Lung (tissue), 11 donors: ENCODE measurements at regions not wholly inside any gene's neighbourhood (a gene's known extent, or its start where the extent isn't known, plus 50 kb on each side); places are given as distances from the start of the nearest gene placed in this dataset.

ENCODE experiments used
- ATAC-seq: fragments of 200-7000 bp; cut with Tn5 transposase; one replicate; pipeline ENCODE4 v1.9.1; 2020; ENCODE audit warnings: moderate number of reproducible peaks; ENCODE audit not compliant: insufficient read depth, low FRiP score
- DNase-seq, 3 donors: peaks; one replicate each; pipeline ENCODE4 v3.0.0-alpha.2; 2013 to 2017
- H3K27ac ChIP-seq, 2 donors: one replicate each; pipeline ENCODE4 v1.5.1; 2013; ENCODE audit warnings: mild to moderate bottlenecking in 2 of 2, moderate library complexity in 2 of 2, control low read depth in 1 of 2, inconsistent platforms in 1 of 2, low read depth in 1 of 2, low read length in 1 of 2
- H3K27me3 ChIP-seq, 3 donors: one replicate each; pipeline ENCODE4 v1.5.1; 2013; ENCODE audit warnings: low read length in 2 of 3; ENCODE audit not compliant: control insufficient read depth in 3 of 3, insufficient read depth in 3 of 3
- H3K36me3 ChIP-seq, 4 donors: one replicate each; pipeline ENCODE4 v1.5.1; 2013; ENCODE audit warnings: low read length in 4 of 4, mild to moderate bottlenecking in 1 of 4, moderate library complexity in 1 of 4; ENCODE audit not compliant: control insufficient read depth in 4 of 4, insufficient read depth in 4 of 4
- H3K4me1 ChIP-seq, 5 donors: one replicate each; pipeline ENCODE4 v1.5.1; 2013; ENCODE audit warnings: low read length in 5 of 5, mild to moderate bottlenecking in 2 of 5, moderate library complexity in 1 of 5; ENCODE audit not compliant: control insufficient read depth in 5 of 5, insufficient read depth in 5 of 5
- H3K4me3 ChIP-seq: one replicate; pipeline ENCODE4 v1.5.1; 2013; ENCODE audit warnings: mild to moderate bottlenecking, control low read depth, moderate library complexity
- H3K9ac ChIP-seq, 2 donors: one replicate each; pipeline ENCODE4 v1.5.1; 2013; ENCODE audit warnings: low read length in 2 of 2, control low read depth in 1 of 2; ENCODE audit not compliant: insufficient read depth in 1 of 2
- H3K9me3 ChIP-seq, 4 donors: one replicate each; pipeline ENCODE4 v1.5.1; 2013; ENCODE audit warnings: low read length in 3 of 4, mild to moderate bottlenecking in 1 of 4, moderate library complexity in 1 of 4; ENCODE audit not compliant: control insufficient read depth in 4 of 4, insufficient read depth in 3 of 4
- WGBS, 2 donors: extraction: QIAGEN DNeasy Blood & Tissue Kit; methylation state at CpG; one replicate each; pipeline ENCODE4 v1.1.7; 2013; 5-methylcytosine and 5-hydroxymethylcytosine counted together
- TF ChIP-seq, protein P1 (sequence below): IDR thresholded peaks from 2 replicates; pipeline ENCODE4 v1.5.1; 2012; ENCODE audit warnings: mild to moderate bottlenecking; ENCODE audit errors: control extremely low read depth, extremely low read depth
- donor health status: control.
- donor health status: control.
- donor health status: Bipolar disorder and iron deficiency.
- donor health status: healthy.
- donor health status: DM: yes; HTN: yes; CAD: no.

DNA sequence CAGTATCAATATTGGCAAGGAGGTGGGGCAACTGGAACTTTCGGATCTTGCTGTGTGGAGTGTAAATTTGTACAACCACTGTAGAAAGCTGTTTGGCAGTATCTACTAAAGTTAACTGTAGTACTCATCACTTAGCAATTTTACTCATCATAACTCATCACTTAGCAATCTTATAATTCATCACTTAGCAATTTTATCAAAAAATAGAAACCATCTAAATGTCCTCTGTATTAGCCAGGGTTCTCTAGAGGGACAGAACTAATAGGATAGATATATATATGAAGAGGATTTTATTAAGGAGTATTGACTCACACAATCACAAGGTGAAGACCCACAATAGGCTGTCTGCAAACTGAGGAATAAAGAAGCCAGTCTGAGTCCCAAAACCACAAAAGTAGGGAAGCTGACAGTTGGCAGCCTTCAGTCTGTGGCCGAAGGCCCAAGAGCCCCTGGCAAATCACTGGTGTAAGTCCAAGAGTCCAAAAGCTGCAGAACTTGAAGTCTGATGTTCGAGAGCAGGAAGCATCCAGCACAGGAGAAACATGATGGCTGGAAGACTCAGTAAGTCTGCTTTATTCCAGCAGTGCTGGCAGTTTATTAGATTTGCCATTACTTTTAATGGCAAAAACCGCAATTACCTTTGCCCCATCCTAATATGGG, 92.9 kb upstream of the USP47 start:
- TF ChIP-seq, protein P1, sequence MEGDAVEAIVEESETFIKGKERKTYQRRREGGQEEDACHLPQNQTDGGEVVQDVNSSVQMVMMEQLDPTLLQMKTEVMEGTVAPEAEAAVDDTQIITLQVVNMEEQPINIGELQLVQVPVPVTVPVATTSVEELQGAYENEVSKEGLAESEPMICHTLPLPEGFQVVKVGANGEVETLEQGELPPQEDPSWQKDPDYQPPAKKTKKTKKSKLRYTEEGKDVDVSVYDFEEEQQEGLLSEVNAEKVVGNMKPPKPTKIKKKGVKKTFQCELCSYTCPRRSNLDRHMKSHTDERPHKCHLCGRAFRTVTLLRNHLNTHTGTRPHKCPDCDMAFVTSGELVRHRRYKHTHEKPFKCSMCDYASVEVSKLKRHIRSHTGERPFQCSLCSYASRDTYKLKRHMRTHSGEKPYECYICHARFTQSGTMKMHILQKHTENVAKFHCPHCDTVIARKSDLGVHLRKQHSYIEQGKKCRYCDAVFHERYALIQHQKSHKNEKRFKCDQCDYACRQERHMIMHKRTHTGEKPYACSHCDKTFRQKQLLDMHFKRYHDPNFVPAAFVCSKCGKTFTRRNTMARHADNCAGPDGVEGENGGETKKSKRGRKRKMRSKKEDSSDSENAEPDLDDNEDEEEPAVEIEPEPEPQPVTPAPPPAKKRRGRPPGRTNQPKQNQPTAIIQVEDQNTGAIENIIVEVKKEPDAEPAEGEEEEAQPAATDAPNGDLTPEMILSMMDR, result no peak
- DNase-seq (no peak), ATAC-seq (no peak)
- Histone ChIP-seq H3K4me1 (no peaks in the 10 kb centered on the region), H3K9me3 (no peaks in the 10 kb centered on the region), H3K27me3 (no peaks in the 10 kb centered on the region), H3K4me3 (no peak overlapping the region), H3K36me3 (no peaks in the 10 kb centered on the region), H3K27ac (no peak overlapping the region), H3K9ac (no peak overlapping the region)
- 86 to 89% methylated on average over 4 of the region's 4 CpGs for WGBS, 2 donors

DNA sequence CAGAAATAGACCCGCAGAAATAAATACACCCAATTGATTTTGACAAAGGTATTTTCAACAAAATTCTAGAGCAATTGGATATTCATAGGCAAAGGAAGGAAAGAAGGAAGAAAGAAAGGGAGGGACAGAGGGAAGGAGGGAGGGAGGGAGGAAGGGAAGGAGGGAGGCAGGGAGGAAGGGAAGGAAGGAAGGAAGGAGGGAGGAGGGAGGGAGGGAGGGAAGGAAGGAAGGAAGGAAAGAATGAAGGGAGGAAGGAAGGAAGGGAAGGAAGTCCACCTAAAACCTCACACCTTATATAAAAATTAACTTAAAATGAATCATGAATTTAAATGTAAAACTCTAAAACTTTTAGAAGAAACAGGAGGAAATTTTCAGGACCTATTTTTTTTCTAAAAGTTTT, 94.2 kb upstream of the USP47 start:
- no peak for ATAC-seq
- TF ChIP-seq, protein P1, result no peak
- WGBS, 2 donors, result 87 to 97% methylated on average over 1 of the region's 1 CpG
- Histone ChIP-seq H3K9ac (no peak overlapping the region), H3K4me1 (no peaks in the 10 kb centered on the region), H3K36me3 (no peaks in the 10 kb centered on the region), H3K4me3 (no peak overlapping the region), H3K9me3 (no peaks in the 10 kb centered on the region), H3K27me3 (no peaks in the 10 kb centered on the region), H3K27ac (no peak overlapping the region)
- no peak for DNase-seq

DNA sequence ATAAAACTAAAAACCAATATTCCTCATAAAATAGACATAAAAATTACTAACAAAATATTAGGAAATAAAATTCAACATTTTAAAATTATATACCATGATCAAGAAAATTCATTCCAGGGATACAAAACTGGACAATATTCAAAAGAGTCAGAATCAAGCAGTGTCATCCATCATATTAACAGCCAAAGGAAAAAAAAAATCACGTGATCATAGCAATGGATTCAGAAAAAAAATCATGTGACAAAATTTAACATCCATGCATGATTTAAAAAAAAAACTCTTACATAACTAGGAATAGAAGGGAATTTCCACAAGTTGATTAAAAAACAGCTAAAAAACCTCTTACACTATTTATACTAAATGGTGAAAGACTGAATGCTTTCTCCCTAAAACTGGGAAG, 95.3 kb upstream of the USP47 start:
- no peak for ATAC-seq
- whole genome bisulfite sequencing, 2 donors, result 80 to 90% methylated on average over 1 of the region's 1 CpG

More for the DNA sequence above, 95.3 kb upstream of the USP47 start:
- Histone ChIP-seq H3K36me3 (no peaks in the 10 kb centered on the region), H3K27ac (no peak overlapping the region), H3K9ac (no peak overlapping the region), H3K27me3 (no peaks in the 10 kb centered on the region), H3K4me1 (no peaks in the 10 kb centered on the region), H3K4me3 (no peak overlapping the region), H3K9me3 (no peaks in the 10 kb centered on the region)
- TF ChIP-seq, protein P1, result no peak
- DNase-seq, result no peak
